Ovary (tissue), 7 donors: ENCODE measurements at regions not wholly inside any gene's neighbourhood (a gene's known extent, or its start where the extent isn't known, plus 50 kb on each side); places are given as distances from the start of the nearest gene placed in this dataset.
"Not testable (repeated sequence)": the region's sequence is repeated elsewhere in the genome, so short reads cannot be mapped to it uniquely, and the experiment has no call there.

ENCODE experiments used
- DNase-seq, 5 donors: peaks; one replicate each; pipeline ENCODE4 v3.0.0-alpha.2; 2019 to 2020
- H3K27ac ChIP-seq, 2 donors: fragments of 200-600 bp; one replicate each; pipeline versions ENCODE4 v1.5.1 to v1.8.0; 2019 to 2022
- H3K27me3 ChIP-seq: fragments of 200-600 bp; one replicate; pipeline ENCODE4 v1.8.0; 2022
- H3K36me3 ChIP-seq: fragments of 200-600 bp; sonication (generic); one replicate; pipeline ENCODE4 v1.5.1; 2019
- H3K4me1 ChIP-seq: one replicate; pipeline ENCODE4 v1.8.1; 2013; ENCODE audit warnings: mild to moderate bottlenecking, moderate library complexity; ENCODE audit not compliant: insufficient read depth
- H3K4me3 ChIP-seq: fragments of 200-600 bp; sonication (generic); one replicate; pipeline ENCODE4 v1.5.1; 2017
- H3K9me3 ChIP-seq, 2 donors: fragments of 200-600 bp in 1 of 2; sonication (generic) in 1 of 2; one replicate each; pipeline versions ENCODE4 v1.5.1 to v1.8.1; 2013 to 2019; ENCODE audit warnings: mild to moderate bottlenecking in 1 of 2, moderate library complexity in 1 of 2
- EP300 ChIP-seq: sonication (generic); formaldehyde crosslinking; IDR thresholded peaks from one replicate; pipeline ENCODE4 v1.6.1; 2017; ENCODE audit warnings: antibody characterized with exemption
- POLR2A ChIP-seq: fragments of 450-650 bp; IDR thresholded peaks from one replicate; pipeline ENCODE4 v1.6.1; 2017; ENCODE audit warnings: antibody characterized with exemption, mild to moderate bottlenecking, moderate library complexity
- WGBS, 3 donors: extraction: QIAGEN DNeasy Blood & Tissue Kit in 1 of 3; methylation state at CpG; one replicate each; pipeline versions ENCODE4 v1.1.5 to v1.1.7; 2013 to 2017; 5-methylcytosine and 5-hydroxymethylcytosine counted together
- intact Hi-C, 4 donors: fragments of 100-400 bp; cut with DNase I; formaldehyde crosslinking; loops; one replicate each; pipeline versions ENCODE4 v1.11.0 to v1.15.1; 2022 to 2023
- TF ChIP-seq, protein P1 (sequence below), 3 donors: fragments of 450-650 bp in 2 of 3; fragments of 200-600 bp in 1 of 3; IDR thresholded peaks; one replicate each; pipeline versions ENCODE4 v1.5.1 to v1.8.0; 2016 to 2022; ENCODE audit warnings: antibody characterized with exemption in 3 of 3, mild to moderate bottlenecking in 1 of 3
- donor health status: DM: no; HTN: no; CAD: no; lungs with moderate emphysema.
- donor health status: DM: no; HTN: no; CAD: no.
- donor health status: Bipolar disorder and iron deficiency.
- donor health status: DM: no; HTN: no; CAD: no.
- donor health status: DM: yes; HTN: yes; CAD: no.

DNA sequence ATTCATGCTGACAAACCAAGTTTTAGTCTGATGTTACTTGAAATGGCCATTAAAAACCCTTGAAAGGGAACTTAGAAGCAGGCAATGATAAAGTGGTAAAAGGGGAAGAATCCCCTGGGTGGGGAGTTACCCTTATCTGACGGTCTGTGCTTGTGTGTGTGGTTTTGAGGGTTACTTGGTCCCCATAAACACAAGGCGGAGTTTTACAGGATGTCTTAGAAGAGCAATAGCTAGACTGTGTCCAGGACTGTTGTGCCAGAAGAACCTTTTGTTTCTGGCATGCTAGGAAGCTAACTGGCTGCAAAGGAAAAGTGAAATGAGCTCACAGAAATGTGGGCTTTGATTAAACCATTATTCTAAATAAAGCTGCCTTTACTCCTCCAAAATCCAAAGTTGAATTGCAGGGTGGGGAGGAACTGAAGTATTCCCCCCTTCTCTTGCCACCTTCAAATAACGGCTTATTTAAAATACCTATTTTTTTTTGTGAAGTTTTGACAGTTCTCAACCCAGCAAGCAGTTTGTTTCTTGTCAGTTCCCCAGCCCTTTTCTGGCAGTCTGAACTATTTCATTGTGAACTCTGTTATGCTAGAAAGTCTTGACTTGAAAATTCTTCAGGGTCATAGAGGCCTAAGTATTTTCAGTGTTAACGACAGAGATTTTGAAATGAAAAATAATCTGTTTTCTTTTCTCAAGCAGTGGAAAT, 443.5 kb downstream of the OTOL1 start:
- H3K9me3 ChIP-seq, result no peaks in the 10 kb centered on the region
- peaks cover 2% of the 10 kb centered on the region for H3K4me1 ChIP-seq
- intact Hi-C loops, result no loop called here
- no peaks in the 10 kb centered on the region for H3K27me3 ChIP-seq
- TF ChIP-seq, protein P1, sequence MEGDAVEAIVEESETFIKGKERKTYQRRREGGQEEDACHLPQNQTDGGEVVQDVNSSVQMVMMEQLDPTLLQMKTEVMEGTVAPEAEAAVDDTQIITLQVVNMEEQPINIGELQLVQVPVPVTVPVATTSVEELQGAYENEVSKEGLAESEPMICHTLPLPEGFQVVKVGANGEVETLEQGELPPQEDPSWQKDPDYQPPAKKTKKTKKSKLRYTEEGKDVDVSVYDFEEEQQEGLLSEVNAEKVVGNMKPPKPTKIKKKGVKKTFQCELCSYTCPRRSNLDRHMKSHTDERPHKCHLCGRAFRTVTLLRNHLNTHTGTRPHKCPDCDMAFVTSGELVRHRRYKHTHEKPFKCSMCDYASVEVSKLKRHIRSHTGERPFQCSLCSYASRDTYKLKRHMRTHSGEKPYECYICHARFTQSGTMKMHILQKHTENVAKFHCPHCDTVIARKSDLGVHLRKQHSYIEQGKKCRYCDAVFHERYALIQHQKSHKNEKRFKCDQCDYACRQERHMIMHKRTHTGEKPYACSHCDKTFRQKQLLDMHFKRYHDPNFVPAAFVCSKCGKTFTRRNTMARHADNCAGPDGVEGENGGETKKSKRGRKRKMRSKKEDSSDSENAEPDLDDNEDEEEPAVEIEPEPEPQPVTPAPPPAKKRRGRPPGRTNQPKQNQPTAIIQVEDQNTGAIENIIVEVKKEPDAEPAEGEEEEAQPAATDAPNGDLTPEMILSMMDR (IDR thresholded peaks at IDR 0.05), result no peak
- TF ChIP-seq EP300 (no peak), POLR2A (no peak)
- DNase-seq, result no peak
- H3K4me3 ChIP-seq, result no peak overlapping the region
- H3K36me3 ChIP-seq, result no peaks in the 10 kb centered on the region
- H3K27ac ChIP-seq, result peak overlapping the region in 1 of 2 donors; percentile 16
- 5 to 14% (median 6%) methylated on average over 4 of the region's 4 CpGs for WGBS, 3 donors

DNA sequence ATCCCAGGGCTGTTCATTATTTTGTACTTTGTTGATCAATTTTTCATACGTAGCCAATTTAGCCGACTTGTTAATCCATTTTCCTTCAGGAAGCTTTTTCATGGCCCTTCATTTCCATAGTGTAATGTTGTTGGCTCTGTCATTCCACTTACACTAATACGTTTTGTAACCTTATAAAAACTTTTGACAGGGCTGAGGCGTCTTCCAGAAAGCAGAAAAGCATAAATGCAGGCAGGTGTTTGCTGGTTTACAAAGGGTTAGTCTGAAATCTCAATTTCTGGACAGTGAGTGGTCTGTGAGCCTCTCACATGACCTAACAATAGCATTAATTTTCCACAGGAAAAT, 444.0 kb downstream of the OTOL1 start:
- Histone ChIP-seq H3K9me3 (no peaks in the 10 kb centered on the region), H3K27ac (no peak overlapping the region), H3K27me3 (no peaks in the 10 kb centered on the region), H3K4me1 (peaks cover 2% of the 10 kb centered on the region), H3K36me3 (no peaks in the 10 kb centered on the region), H3K4me3 (no peak overlapping the region)
- no peak for TF ChIP-seq EP300
- TF ChIP-seq, protein P1 (IDR thresholded peaks at IDR 0.05), result no peak
- no peak for TF ChIP-seq POLR2A
- no peak for DNase-seq
- WGBS, 3 donors, result 23 to 28% (median 28%) methylated on average over 4 of the region's 4 CpGs
- intact Hi-C loops, result no loop called here

DNA sequence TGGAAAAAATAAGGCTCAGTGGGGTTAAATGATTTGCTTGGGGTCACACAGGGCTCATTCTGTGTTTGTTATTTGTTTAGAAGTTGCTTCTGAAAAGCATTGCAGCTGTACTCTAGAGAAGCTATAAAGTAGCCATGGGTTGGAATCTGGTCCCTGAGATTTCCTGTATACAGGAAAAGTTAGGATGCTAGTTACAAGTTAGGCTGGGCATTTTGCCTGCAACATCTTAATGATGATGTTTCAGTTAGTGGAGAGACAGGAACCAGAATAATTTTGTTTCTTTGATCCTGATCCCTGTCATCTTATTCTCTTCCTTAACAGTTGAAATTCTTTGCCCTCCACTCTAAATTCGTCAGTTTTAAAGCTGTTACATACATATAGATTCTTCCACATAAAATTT, 445.3 kb downstream of the OTOL1 start:
- Histone ChIP-seq H3K36me3 (no peaks in the 10 kb centered on the region), H3K9me3 (no peaks in the 10 kb centered on the region), H3K27ac (no peak overlapping the region), H3K27me3 (no peaks in the 10 kb centered on the region), H3K4me3 (no peak overlapping the region), H3K4me1 (peaks cover 2% of the 10 kb centered on the region)
- DNase-seq, result no peak
- no peak for TF ChIP-seq EP300
- no peak for TF ChIP-seq POLR2A
- TF ChIP-seq, protein P1 (IDR thresholded peaks at IDR 0.05), result no peak
- WGBS, 3 donors, result 86 to 88% (median 86%) methylated on average over 1 of the region's 1 CpG
- intact Hi-C loops, result no loop called here

DNA sequence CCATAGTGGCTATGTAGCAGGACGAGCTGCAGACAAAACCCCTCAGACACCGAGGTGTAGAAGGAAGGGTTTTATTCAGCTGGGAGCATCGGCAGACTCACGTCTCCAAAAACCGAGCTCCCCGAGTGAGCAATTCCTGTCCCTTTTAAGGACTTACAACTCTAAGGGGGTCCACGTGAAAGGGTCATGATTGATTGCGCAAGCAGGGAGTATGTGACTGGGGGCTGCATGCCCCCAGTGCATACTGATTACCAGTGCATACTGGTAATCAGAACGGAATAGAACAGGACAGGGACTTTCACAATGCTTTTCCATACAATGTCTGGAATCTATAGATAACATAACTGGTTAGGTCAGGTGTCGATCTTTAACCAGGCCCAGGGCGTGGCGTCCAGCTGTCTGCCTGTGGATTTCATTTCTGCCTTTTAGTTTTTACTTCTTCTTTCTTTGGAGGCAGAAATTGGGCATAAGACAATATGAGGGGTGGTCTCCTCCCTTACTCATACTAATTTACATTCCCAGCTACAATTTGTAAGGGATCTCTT, 447.3 kb downstream of the OTOL1 start:
- H3K4me1 ChIP-seq, H3K9me3 ChIP-seq, intact Hi-C loops, DNase-seq, H3K4me3 ChIP-seq, H3K27me3 ChIP-seq, H3K36me3 ChIP-seq, H3K27ac ChIP-seq: not testable (repeated sequence)
- WGBS, 3 donors, result 95% methylated on average over 12 of the region's 12 CpGs

DNA sequence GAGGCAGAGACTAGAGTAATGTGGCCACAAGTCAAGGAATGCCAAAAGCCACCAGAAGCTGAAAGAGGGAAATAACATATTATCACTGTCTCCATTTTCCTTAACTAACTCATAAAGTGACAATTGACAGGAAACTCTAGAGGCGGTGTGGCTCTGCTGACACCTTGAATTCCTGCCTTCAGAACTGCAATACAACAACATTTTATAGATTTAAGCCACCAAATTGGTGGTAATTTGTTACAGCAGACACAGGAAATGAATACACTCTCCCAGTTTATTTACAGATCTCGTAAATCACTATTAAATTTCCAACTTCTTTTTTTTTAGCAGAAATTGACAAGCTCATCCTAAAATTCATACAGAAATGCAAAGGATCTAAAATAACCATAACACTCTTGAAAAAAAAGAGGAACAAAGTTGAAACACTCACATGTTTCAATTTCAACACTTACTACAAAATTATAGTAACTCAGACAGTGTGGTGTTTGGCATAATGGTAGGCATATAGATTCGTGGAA, 449.9 kb downstream of the OTOL1 start:
- no peak for TF ChIP-seq POLR2A
- TF ChIP-seq, protein P1 (IDR thresholded peaks at IDR 0.05), result no peak
- DNase-seq, result no peak
- Histone ChIP-seq H3K27me3 (no peaks in the 10 kb centered on the region), H3K36me3 (no peaks in the 10 kb centered on the region), H3K27ac (no peak overlapping the region), H3K4me1 (no peaks in the 10 kb centered on the region), H3K4me3 (no peak overlapping the region), H3K9me3 (no peaks in the 10 kb centered on the region)
- intact Hi-C loops, result no loop called here
- 82 to 84% (median 83%) methylated on average over 3 of the region's 3 CpGs for WGBS, 3 donors
